Transverse colon (tissue), 4 donors: ENCODE measurements at regions not wholly inside any gene's neighbourhood (a gene's known extent, or its start where the extent isn't known, plus 50 kb on each side); places are given as distances from the start of the nearest gene placed in this dataset.

Source experiments
- DNase-seq: peaks from one replicate; pipeline ENCODE4 v3.0.0-alpha.2; 2019
- H3K27ac ChIP-seq, 4 donors: fragments of 200-600 bp; sonication (generic); 2 replicates each; pipeline ENCODE4 v1.5.1; 2016 to 2018; ENCODE audit warnings: inconsistent platforms in 4 of 4
- H3K27me3 ChIP-seq: fragments of 200-600 bp; sonication (generic); 2 replicates; pipeline ENCODE4 v1.5.1; 2017; ENCODE audit warnings: inconsistent platforms
- H3K36me3 ChIP-seq, 4 donors: fragments of 200-600 bp; sonication (generic); 2 replicates each; pipeline ENCODE4 v1.5.1; 2017 to 2019; ENCODE audit warnings: inconsistent platforms in 4 of 4
- H3K4me1 ChIP-seq, 4 donors: fragments of 200-600 bp; sonication (generic); 2 replicates each; pipeline ENCODE4 v1.5.1; 2017 to 2020; ENCODE audit warnings: inconsistent platforms in 4 of 4
- H3K4me3 ChIP-seq, 4 donors: fragments of 200-600 bp; sonication (generic); 1 replicate in 1 of 4; 2 replicates in 3 of 4; pipeline versions ENCODE4 v1.5.1 to v1.6.1; 2017 to 2019; ENCODE audit warnings: inconsistent platforms in 4 of 4
- H3K9me3 ChIP-seq, 2 donors: fragments of 200-600 bp; sonication (generic); 2 replicates each; pipeline ENCODE4 v1.5.1; 2017 to 2019; ENCODE audit warnings: inconsistent platforms in 2 of 2
- EP300 ChIP-seq: sonication (generic); formaldehyde crosslinking; IDR thresholded peaks from one replicate; pipeline ENCODE4 v1.6.1; 2017; ENCODE audit warnings: antibody characterized with exemption, low read depth
- POLR2A ChIP-seq: fragments of 450-650 bp; IDR thresholded peaks from one replicate; pipeline ENCODE4 v1.6.1; 2016; ENCODE audit warnings: antibody characterized with exemption, mild to moderate bottlenecking, moderate library complexity
- POLR2AphosphoS5 ChIP-seq, 3 donors: sonication (generic); formaldehyde crosslinking; IDR thresholded peaks; one replicate each; pipeline ENCODE4 v1.6.1; 2016; ENCODE audit warnings: antibody characterized with exemption in 3 of 3
- WGBS, 2 donors: methylation state at CpG; one replicate each; pipeline ENCODE4 v1.1.5; 2018; ENCODE audit warnings: low coverage in 1 of 2; 5-methylcytosine and 5-hydroxymethylcytosine counted together
- in situ Hi-C, 4 donors: fragments of 200-750 bp; cut with MboI; loops; one replicate each; pipeline versions ENCODE4 v1.15.0 to v1.15.1; 2017; ENCODE audit warnings: low sequenced_read_pairs in 3 of 4, low pct_ligation_motif_present in 1 of 4, low pct_unique_long_range_greater_than_20kb in 1 of 4
- intact Hi-C: fragments of 100-400 bp; cut with DNase I; formaldehyde crosslinking; loops from one replicate; pipeline ENCODE4 v1.15.1; 2023; ENCODE audit warnings: low total_unique reads
- TF ChIP-seq, protein P1 (sequence below), 5 experiments: fragments of 200-600 bp in 3 of 5; fragments of 450-650 bp in 2 of 5; sonication (generic) in 3 of 5; IDR thresholded peaks; 1 replicate in 2 of 5; 2 replicates in 3 of 5; pipeline ENCODE4 v1.5.1; 2016 to 2017; ENCODE audit warnings: antibody characterized with exemption in 5 of 5, inconsistent platforms in 3 of 5, mild to moderate bottlenecking in 2 of 5, moderate library complexity in 1 of 5

DNA sequence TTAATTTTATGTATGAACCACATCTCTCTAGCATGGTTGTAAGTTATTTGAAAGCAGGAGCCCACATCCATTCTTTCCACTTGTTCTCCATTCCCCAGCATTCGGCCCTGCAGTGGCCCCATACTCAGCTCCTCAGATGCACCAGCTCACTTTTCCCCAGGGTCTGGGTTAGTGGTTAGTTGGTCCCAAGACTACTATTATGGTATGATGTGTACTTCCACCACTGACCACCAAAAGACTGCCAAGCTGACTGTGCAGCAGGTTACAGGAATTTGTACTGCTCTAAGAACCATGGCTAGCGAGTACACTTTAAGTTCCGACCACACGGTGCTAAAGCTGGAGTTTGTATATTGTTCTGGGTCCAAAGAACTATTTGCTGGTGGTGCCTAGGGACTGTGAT is 413.6 kb upstream of the TCF4 start:
- no peak for DNase-seq

DNA sequence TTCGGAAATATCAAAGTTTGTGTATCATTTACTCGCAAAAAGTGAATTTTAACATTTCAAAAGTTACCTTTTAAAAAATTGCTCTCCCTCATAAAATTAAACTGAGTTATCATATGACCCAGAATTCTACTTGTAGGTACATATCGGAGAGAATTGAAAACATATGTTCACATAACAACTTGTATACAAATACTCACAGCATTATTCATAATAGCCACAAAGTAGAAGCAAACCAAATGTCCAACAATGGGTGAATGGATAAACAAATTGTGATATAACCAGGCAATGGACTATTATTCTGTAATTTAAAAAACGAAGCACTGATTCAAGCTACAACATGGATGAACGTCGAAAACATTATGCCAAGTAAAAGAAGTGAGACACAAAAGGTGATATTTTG is 412.0 kb upstream of the TCF4 start:
- peak overlapping the region in 1 of 4 donors; percentile 10 for H3K27ac ChIP-seq
- 82% methylated on average over 6 of the region's 6 CpGs for WGBS, 2 donors

More for the DNA sequence above, 413.6 kb upstream of the TCF4 start:
- Histone ChIP-seq H3K9me3 (no peaks in the 10 kb centered on the region), H3K27me3 (no peaks in the 10 kb centered on the region), H3K36me3 (no peaks in the 10 kb centered on the region), H3K4me1 (no peaks in the 10 kb centered on the region), H3K27ac (no peak overlapping the region), H3K4me3 (no peak overlapping the region)
- TF ChIP-seq EP300: no peak
- TF ChIP-seq POLR2A: no peak
- TF ChIP-seq, protein P1, sequence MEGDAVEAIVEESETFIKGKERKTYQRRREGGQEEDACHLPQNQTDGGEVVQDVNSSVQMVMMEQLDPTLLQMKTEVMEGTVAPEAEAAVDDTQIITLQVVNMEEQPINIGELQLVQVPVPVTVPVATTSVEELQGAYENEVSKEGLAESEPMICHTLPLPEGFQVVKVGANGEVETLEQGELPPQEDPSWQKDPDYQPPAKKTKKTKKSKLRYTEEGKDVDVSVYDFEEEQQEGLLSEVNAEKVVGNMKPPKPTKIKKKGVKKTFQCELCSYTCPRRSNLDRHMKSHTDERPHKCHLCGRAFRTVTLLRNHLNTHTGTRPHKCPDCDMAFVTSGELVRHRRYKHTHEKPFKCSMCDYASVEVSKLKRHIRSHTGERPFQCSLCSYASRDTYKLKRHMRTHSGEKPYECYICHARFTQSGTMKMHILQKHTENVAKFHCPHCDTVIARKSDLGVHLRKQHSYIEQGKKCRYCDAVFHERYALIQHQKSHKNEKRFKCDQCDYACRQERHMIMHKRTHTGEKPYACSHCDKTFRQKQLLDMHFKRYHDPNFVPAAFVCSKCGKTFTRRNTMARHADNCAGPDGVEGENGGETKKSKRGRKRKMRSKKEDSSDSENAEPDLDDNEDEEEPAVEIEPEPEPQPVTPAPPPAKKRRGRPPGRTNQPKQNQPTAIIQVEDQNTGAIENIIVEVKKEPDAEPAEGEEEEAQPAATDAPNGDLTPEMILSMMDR (IDR thresholded peaks at IDR 0.05): no peak
- TF ChIP-seq POLR2AphosphoS5 (IDR thresholded peaks at IDR 0.05): no peak
- 71% methylated on average over 4 of the region's 4 CpGs; no CpG with 5 or more reads in 1 of the 2 donors for WGBS, 2 donors
- intact Hi-C loops (no loop called here), in situ Hi-C loops (no loop called here)

GRCh38 chr18:55999641-56000040 is 411.6 kb upstream of the TCF4 start:
- no peak for TF ChIP-seq POLR2A
- TF ChIP-seq, protein P1 (IDR thresholded peaks at IDR 0.05): no peak
- no peak for TF ChIP-seq POLR2AphosphoS5 (IDR thresholded peaks at IDR 0.05)
- Histone ChIP-seq H3K9me3 (no peaks in the 10 kb centered on the region), H3K4me3 (no peak overlapping the region), H3K27ac (peak overlapping the region in 1 of 4 donors; percentile 10), H3K36me3 (no peaks in the 10 kb centered on the region), H3K4me1 (no peaks in the 10 kb centered on the region), H3K27me3 (no peaks in the 10 kb centered on the region)
- in situ Hi-C loops: no loop called here
- DNase-seq: no peak
- WGBS, 2 donors: 74 to 78% methylated on average over 2 of the region's 2 CpGs
- intact Hi-C loops: no loop called here

More for the DNA sequence above, 412.0 kb upstream of the TCF4 start:
- TF ChIP-seq, protein P1 (IDR thresholded peaks at IDR 0.05): no peak
- no peak for TF ChIP-seq POLR2AphosphoS5 (IDR thresholded peaks at IDR 0.05)
- TF ChIP-seq POLR2A: no peak
- no peak for TF ChIP-seq EP300
- Histone ChIP-seq H3K27me3 (no peaks in the 10 kb centered on the region), H3K4me1 (no peaks in the 10 kb centered on the region), H3K4me3 (no peak overlapping the region), H3K9me3 (no peaks in the 10 kb centered on the region), H3K36me3 (no peaks in the 10 kb centered on the region)
- no peak for DNase-seq
- in situ Hi-C loops: no loop called here
- intact Hi-C loops: no loop called here

DNA sequence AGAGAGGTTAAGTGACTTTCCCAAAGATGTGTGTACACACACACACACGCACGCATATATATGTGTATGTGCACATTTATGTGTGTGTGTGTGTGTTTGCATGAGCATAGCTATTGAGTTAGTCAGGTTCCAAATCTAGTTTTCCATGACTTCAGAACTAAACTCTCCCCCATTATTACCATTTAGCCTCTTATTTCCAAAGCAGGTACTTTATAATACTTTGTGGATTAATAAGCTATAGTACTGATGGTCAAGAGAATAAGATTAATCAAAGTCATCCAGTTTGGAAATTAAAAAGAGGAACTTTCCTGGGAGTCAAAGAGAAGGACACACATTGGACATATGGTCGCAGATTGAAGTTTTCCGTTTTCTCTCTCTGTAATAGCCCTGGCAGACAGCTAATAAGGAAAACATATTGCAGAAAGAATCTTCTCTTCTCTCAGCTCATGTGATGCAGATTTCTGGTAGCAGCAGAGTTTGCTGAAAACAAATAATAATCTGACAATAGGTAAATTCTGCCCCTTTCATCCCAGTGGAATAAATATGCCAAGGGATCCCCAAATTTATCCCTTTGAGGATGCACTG is 410.9 kb upstream of the TCF4 start:
- Histone ChIP-seq H3K4me1 (no peaks in the 10 kb centered on the region), H3K9me3 (no peaks in the 10 kb centered on the region), H3K27me3 (no peaks in the 10 kb centered on the region), H3K27ac (peak overlapping the region in 1 of 4 donors; percentile 46), H3K36me3 (no peaks in the 10 kb centered on the region), H3K4me3 (no peak overlapping the region)
- no peak for TF ChIP-seq POLR2A
- TF ChIP-seq, protein P1 (IDR thresholded peaks at IDR 0.05): no peak
- no peak for TF ChIP-seq POLR2AphosphoS5 (IDR thresholded peaks at IDR 0.05)
- TF ChIP-seq EP300: no peak
- in situ Hi-C loops (no loop called here), intact Hi-C loops (no loop called here)
- DNase-seq: no peak
- 86 to 87% methylated on average over 2 to 4 of the region's 4 CpGs for WGBS, 2 donors
